HG02610 (cell line): ENCODE measurements at regions not wholly inside any gene's neighbourhood (a gene's known extent, or its start where the extent isn't known, plus 50 kb on each side); places are given as distances from the start of the nearest gene placed in this dataset.

Source experiments
- ATAC-seq: cut with Tn5 transposase; IDR thresholded peaks from one replicate; pipeline ENCODE4 v1.9.1; 2021; ENCODE audit warnings: mild to moderate bottlenecking, moderate library complexity; ENCODE audit not compliant: unreplicated experiment

- no peak for ATAC-seq
Observed at GRCh38 chr7:46024263-46024916, 103.3 kb upstream of the IGFBP3 start.

- ATAC-seq, result no peak
Observed at GRCh38 chr7:46022397-46022796, 101.3 kb upstream of the IGFBP3 start.

GRCh38 chr7:46015107-46015868 lies 94.2 kb upstream of the IGFBP3 start:
- no peak for ATAC-seq

GRCh38 chr7:46011501-46011900 lies 90.4 kb upstream of the IGFBP3 start:
- ATAC-seq, result no peak

- no peak for ATAC-seq
Observed at GRCh38 chr7:46011059-46011458, 90.0 kb upstream of the IGFBP3 start.

- ATAC-seq, result no peak
Observed at GRCh38 chr7:46009211-46009610, 88.1 kb upstream of the IGFBP3 start.

GRCh38 chr7:46007990-46008643 lies 87.0 kb upstream of the IGFBP3 start:
- ATAC-seq, result no peak

GRCh38 chr7:46007194-46007593 lies 86.1 kb upstream of the IGFBP3 start:
- no peak for ATAC-seq

- no peak for ATAC-seq
Observed at GRCh38 chr7:46006723-46007122, 85.7 kb upstream of the IGFBP3 start.

GRCh38 chr7:46006212-46006611 lies 85.1 kb upstream of the IGFBP3 start:
- ATAC-seq, result no peak

GRCh38 chr7:46004965-46005364 lies 83.9 kb upstream of the IGFBP3 start:
- ATAC-seq, result no peak

GRCh38 chr7:46003896-46004875 lies 83.1 kb upstream of the IGFBP3 start:
- ATAC-seq, result no peak

- ATAC-seq, result no peak
Observed at GRCh38 chr7:46003161-46003560, 82.1 kb upstream of the IGFBP3 start.

GRCh38 chr7:46000513-46000912 lies 79.4 kb upstream of the IGFBP3 start:
- ATAC-seq, result no peak

- ATAC-seq, result no peak
Observed at GRCh38 chr7:45999541-45999940, 78.5 kb upstream of the IGFBP3 start.

- ATAC-seq, result no peak
Observed at GRCh38 chr7:45998506-45998905, 77.4 kb upstream of the IGFBP3 start.

- ATAC-seq, result no peak
Observed at GRCh38 chr7:45993621-45994020, 72.5 kb upstream of the IGFBP3 start.

- ATAC-seq, result no peak
Observed at GRCh38 chr7:45992826-45993225, 71.8 kb upstream of the IGFBP3 start.

GRCh38 chr7:45990276-45990675 lies 69.2 kb upstream of the IGFBP3 start:
- no peak for ATAC-seq

GRCh38 chr7:45988405-45989057 lies 67.5 kb upstream of the IGFBP3 start:
- ATAC-seq, result no peak
